B cell (primary cell): ENCODE measurements at regions not wholly inside any gene's neighbourhood (a gene's known extent, or its start where the extent isn't known, plus 50 kb on each side); places are given as distances from the start of the nearest gene placed in this dataset.
"Not testable (repeated sequence)": the region's sequence is repeated elsewhere in the genome, so short reads cannot be mapped to it uniquely, and the experiment has no call there.

ENCODE experiments used
- ATAC-seq: fragments of 200-7000 bp; cut with Tn5 transposase; one replicate; pipeline ENCODE4 v1.10.0; 2021; ENCODE audit warnings: low read depth, mild to moderate bottlenecking, moderate number of reproducible peaks, moderate library complexity
- CTCF ChIA-PET: fragments of 350-600 bp; sonication (Branson Sonifier 250); formaldehyde crosslinking; loops from one replicate; lab custom pipeline; 2021; ENCODE audit warnings: antibody characterized with exemption, inconsistent platforms; lab: Charles Lee
- POLR2A ChIA-PET: fragments of 350-600 bp; sonication (Branson Sonifier 250); formaldehyde crosslinking; loops from one replicate; lab custom pipeline; 2021; ENCODE audit warnings: antibody characterized with exemption; lab: Charles Lee
- DNase-seq: peaks from one replicate; pipeline ENCODE4 v3.0.0; 2013
- H2AFZ ChIP-seq: 2 replicates; pipeline ENCODE4 v1.6.1; 2012; ENCODE audit warnings: mild to moderate bottlenecking, low read depth, low read length; ENCODE audit not compliant: insufficient read depth, poor library complexity, severe bottlenecking
- H3K27ac ChIP-seq, 2 donors: 1 replicate in 1 of 2; 2 replicates in 1 of 2; pipeline ENCODE4 v1.5.1; 2012 to 2013; ENCODE audit warnings: low read length in 2 of 2, mild to moderate bottlenecking in 2 of 2, moderate library complexity in 1 of 2
- H3K27me3 ChIP-seq, 4 experiments: fragments of 200-600 bp in 1 of 4; sonication (generic) in 1 of 4; replicated peaks in 1 of 4; 1 replicate in 2 of 4; 2 replicates in 2 of 4; pipeline versions ENCODE4 v1.6.1 to v1.7.0; 2013 to 2016; ENCODE audit warnings: low read length in 3 of 4, mild to moderate bottlenecking in 2 of 4, mixed read lengths in 1 of 4, moderate library complexity in 1 of 4; ENCODE audit not compliant: insufficient read depth in 4 of 4, control insufficient read depth in 3 of 4; ENCODE audit errors: control extremely low read depth in 1 of 4
- H3K36me3 ChIP-seq, 2 experiments: replicated peaks in 1 of 2; 1 replicate in 1 of 2; 2 replicates in 1 of 2; pipeline versions ENCODE4 v1.6.1 to v1.7.1; 2013; ENCODE audit warnings: low read length in 1 of 2; ENCODE audit not compliant: insufficient read depth in 2 of 2, control insufficient read depth in 1 of 2; ENCODE audit errors: control extremely low read depth in 1 of 2, extremely low read depth in 1 of 2
- H3K4me1 ChIP-seq, 2 donors: fragments of 200-600 bp in 1 of 2; sonication (generic) in 1 of 2; 1 replicate in 1 of 2; 2 replicates in 1 of 2; pipeline versions ENCODE4 v1.5.1 to v1.6.1; 2013 to 2017; ENCODE audit warnings: low read length in 2 of 2; ENCODE audit not compliant: control insufficient read depth in 2 of 2, insufficient read depth in 2 of 2
- H3K4me2 ChIP-seq: replicated peaks from 2 replicates; pipeline ENCODE3; 2012; ENCODE audit warnings: mild to moderate bottlenecking, low read depth, low read length; ENCODE audit not compliant: poor library complexity, severe bottlenecking
- H3K4me3 ChIP-seq, 5 experiments: fragments of 200-600 bp in 1 of 5; sonication (generic) in 1 of 5; 1 replicate in 3 of 5; 2 replicates in 2 of 5; pipeline versions ENCODE4 v1.5.1 to v1.7.0; 2011 to 2016; ENCODE audit warnings: low read length in 4 of 5, mild to moderate bottlenecking in 4 of 5, low read depth in 2 of 5, control low read depth in 1 of 5, moderate library complexity in 1 of 5; ENCODE audit not compliant: insufficient read depth in 1 of 5; ENCODE audit errors: control extremely low read depth in 1 of 5, extremely low read depth in 1 of 5
- H3K79me2 ChIP-seq: fragments of 200-600 bp; sonication (generic); one replicate; pipeline ENCODE4 v1.6.0; 2016; ENCODE audit warnings: low read length; ENCODE audit not compliant: control insufficient read depth, insufficient read depth
- H3K9ac ChIP-seq: fragments of 200-600 bp; sonication (generic); 2 replicates; pipeline ENCODE4 v1.6.1; 2017; ENCODE audit warnings: mild to moderate bottlenecking, low read length, moderate library complexity
- H3K9me3 ChIP-seq, 3 donors: one replicate each; pipeline versions ENCODE4 v1.6.1 to v1.7.1; 2013; ENCODE audit warnings: low read length in 2 of 3; ENCODE audit not compliant: control insufficient read depth in 2 of 3, insufficient read depth in 1 of 3; ENCODE audit errors: control extremely low read depth in 1 of 3
- H4K20me1 ChIP-seq: 2 replicates; pipeline ENCODE4 v1.6.0; 2012; ENCODE audit warnings: mild to moderate bottlenecking, low read length; ENCODE audit not compliant: insufficient read depth, control insufficient read depth, poor library complexity, severe bottlenecking
- H3K27ac Mint-ChIP-seq: one replicate; pipeline ENCODE4 v1.8.0; 2021; ENCODE audit warnings: mixed read lengths
- H3K27me3 Mint-ChIP-seq: one replicate; pipeline ENCODE4 v1.8.0; 2021; ENCODE audit warnings: mixed read lengths
- H3K4me1 Mint-ChIP-seq: one replicate; pipeline ENCODE4 v1.8.0; 2021; ENCODE audit warnings: mixed read lengths
- H3K4me3 Mint-ChIP-seq: one replicate; pipeline ENCODE4 v1.8.0; 2021; ENCODE audit warnings: mixed read lengths
- H3K9me3 Mint-ChIP-seq: one replicate; pipeline ENCODE4 v1.8.0; 2022; ENCODE audit warnings: mixed read lengths; ENCODE audit not compliant: insufficient read depth
- CTCF ChIP-seq: fragments of 200-600 bp; IDR thresholded peaks from one replicate; pipeline ENCODE4 v1.8.0; 2022; ENCODE audit warnings: antibody characterized with exemption, mild to moderate bottlenecking
- EZH2 ChIP-seq: IDR thresholded peaks from 2 replicates; pipeline ENCODE4 v1.6.1; 2012; ENCODE audit warnings: borderline replicate concordance, low read depth, mild to moderate bottlenecking, moderate library complexity, low read length; ENCODE audit not compliant: insufficient read depth, poor library complexity, severe bottlenecking
- WGBS: methylation state at CpG from one replicate; pipeline ENCODE4 v1.1.5; 2013; ENCODE audit warnings: missing lambda C conversion rate; ENCODE audit not compliant: insufficient coverage; 5-methylcytosine and 5-hydroxymethylcytosine counted together
- intact Hi-C: fragments of 100-400 bp; cut with micrococcal nuclease; formaldehyde crosslinking; loops from one replicate; pipeline ENCODE4 v1.10.0; 2022

- no peaks in the 10 kb centered on the region for H3K27me3 ChIP-seq
- TF ChIP-seq EZH2, result no peak
- TF ChIP-seq CTCF, result no peak
- Mint-ChIP-seq H3K4me3 (no peak overlapping the region), H3K4me1 (no peaks in the 10 kb centered on the region), H3K9me3 (peaks cover 3% of the 10 kb centered on the region), H3K27me3 (no peaks in the 10 kb centered on the region), H3K27ac (no peak overlapping the region)
- H3K4me2 ChIP-seq, result no peak overlapping the region
- intact Hi-C loops, result no loop called here
- no peaks in the 10 kb centered on the region for H3K79me2 ChIP-seq
- no peaks in the 10 kb centered on the region for H3K36me3 ChIP-seq
- ChIA-PET POLR2A (no interaction called here), CTCF (no interaction called here)
- no peak overlapping the region for H3K4me3 ChIP-seq
- no peak overlapping the region for H2AFZ ChIP-seq
- ATAC-seq, result no peak
- no CpG with 5 or more reads among the region's 1 CpG for WGBS
- no peaks in the 10 kb centered on the region for H3K4me1 ChIP-seq
- no peaks in the 10 kb centered on the region for H4K20me1 ChIP-seq
- no peak overlapping the region for H3K27ac ChIP-seq
- no peak for DNase-seq
- no peak overlapping the region for H3K9ac ChIP-seq
- no peaks in the 10 kb centered on the region for H3K9me3 ChIP-seq
These were observed 1529.1 kb upstream of the ADGRL3 start for GRCh38 chr4:59671037-59671436.

GRCh38 chr4:59676389-59676788 lies 1523.7 kb upstream of the ADGRL3 start:
- POLR2A ChIA-PET, result no interaction called here
- H3K9me3 ChIP-seq, result no peaks in the 10 kb centered on the region
- no peak overlapping the region for H3K4me3 ChIP-seq
- WGBS, result no CpG with 5 or more reads among the region's 1 CpG
- ATAC-seq (no peak), DNase-seq (no peak)
- no peaks in the 10 kb centered on the region for H3K27me3 Mint-ChIP-seq
- no peaks in the 10 kb centered on the region for H3K9me3 Mint-ChIP-seq
- H4K20me1 ChIP-seq, result no peaks in the 10 kb centered on the region
- no peak overlapping the region for H3K27ac ChIP-seq
- CTCF ChIA-PET, result no interaction called here
- no peak overlapping the region for H3K27ac Mint-ChIP-seq
- no peaks in the 10 kb centered on the region for H3K4me1 ChIP-seq
- no peaks in the 10 kb centered on the region for H3K27me3 ChIP-seq
- H3K79me2 ChIP-seq, result no peaks in the 10 kb centered on the region
- no peaks in the 10 kb centered on the region for H3K36me3 ChIP-seq
- intact Hi-C loops, result no loop called here
- no peaks in the 10 kb centered on the region for H3K4me1 Mint-ChIP-seq
- no peak overlapping the region for H3K4me3 Mint-ChIP-seq
- no peak overlapping the region for H2AFZ ChIP-seq
- no peak for TF ChIP-seq CTCF
- no peak for TF ChIP-seq EZH2
- no peak overlapping the region for H3K4me2 ChIP-seq
- no peak overlapping the region for H3K9ac ChIP-seq

- H3K4me1 Mint-ChIP-seq, H3K9me3 ChIP-seq, H3K9me3 Mint-ChIP-seq, intact Hi-C loops, H3K4me1 ChIP-seq, H2AFZ ChIP-seq, H3K27me3 ChIP-seq, DNase-seq, H3K36me3 ChIP-seq, H3K4me3 ChIP-seq, H3K27ac ChIP-seq, CTCF ChIA-PET, H3K79me2 ChIP-seq, ATAC-seq, H3K27ac Mint-ChIP-seq, H3K27me3 Mint-ChIP-seq, H3K4me3 Mint-ChIP-seq, H3K9ac ChIP-seq, H3K4me2 ChIP-seq, POLR2A ChIA-PET, H4K20me1 ChIP-seq: not testable (repeated sequence)
- no CpG with 5 or more reads among the region's 2 CpGs for WGBS
These were observed 1523.1 kb upstream of the ADGRL3 start for GRCh38 chr4:59676992-59677391.
